GM21526 (cell line): ENCODE measurements at regions not wholly inside any gene's neighbourhood (a gene's known extent, or its start where the extent isn't known, plus 50 kb on each side); places are given as distances from the start of the nearest gene placed in this dataset.

Source experiments
- ATAC-seq: cut with Tn5 transposase; IDR thresholded peaks from one replicate; pipeline ENCODE4 v1.9.1; 2021; ENCODE audit warnings: moderate library complexity; ENCODE audit not compliant: unreplicated experiment, low FRiP score

DNA sequence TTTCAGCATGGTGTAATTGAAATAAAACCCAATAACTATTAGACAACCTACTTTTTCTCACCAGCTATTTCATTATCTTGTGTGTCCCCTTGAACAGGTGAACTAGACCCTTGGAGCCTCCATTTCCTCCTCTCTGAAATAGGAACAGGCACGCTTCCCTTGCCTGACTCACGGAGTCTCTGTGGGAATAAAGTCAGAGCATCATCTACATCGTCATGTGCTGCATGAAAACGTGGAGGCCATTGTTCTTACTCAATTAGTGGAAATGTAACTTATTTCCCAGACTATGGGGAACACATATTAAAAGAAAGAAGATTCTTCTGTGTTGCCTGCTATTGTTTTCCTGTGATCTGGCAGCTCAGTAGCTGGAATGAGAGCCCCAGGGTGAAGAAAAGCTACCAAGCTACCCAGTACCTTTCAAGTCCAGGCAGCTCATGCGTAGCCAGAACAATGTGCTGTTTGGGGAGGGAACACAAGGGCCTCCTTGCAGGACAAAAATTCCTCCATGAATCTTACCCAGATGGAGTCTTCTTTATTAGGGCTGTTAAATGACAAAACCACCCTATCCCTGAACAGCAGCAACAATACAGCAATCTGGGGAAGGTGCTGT, 59.8 kb downstream of the SOX11 start:
- no peak for ATAC-seq

DNA sequence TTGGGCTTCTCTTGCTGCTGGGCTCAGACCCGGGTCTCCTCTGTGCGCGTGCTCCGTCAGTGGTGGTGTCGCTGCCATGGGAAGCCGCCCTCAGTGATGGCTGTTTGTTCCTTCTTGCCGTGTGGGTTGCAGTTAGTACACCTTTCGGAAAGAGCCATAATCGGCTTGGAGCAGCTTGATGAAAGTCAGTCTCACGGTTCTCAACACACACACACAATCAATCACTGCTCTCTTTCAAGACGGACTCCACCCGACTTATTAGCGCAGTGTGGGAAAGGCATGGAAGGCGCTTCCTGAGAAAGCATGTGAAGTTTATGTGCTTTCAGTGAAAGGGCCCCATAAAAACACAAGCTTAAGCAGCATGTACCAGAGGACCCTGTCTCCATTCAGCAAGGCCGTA, 64.1 kb downstream of the SOX11 start:
- ATAC-seq: no peak

DNA sequence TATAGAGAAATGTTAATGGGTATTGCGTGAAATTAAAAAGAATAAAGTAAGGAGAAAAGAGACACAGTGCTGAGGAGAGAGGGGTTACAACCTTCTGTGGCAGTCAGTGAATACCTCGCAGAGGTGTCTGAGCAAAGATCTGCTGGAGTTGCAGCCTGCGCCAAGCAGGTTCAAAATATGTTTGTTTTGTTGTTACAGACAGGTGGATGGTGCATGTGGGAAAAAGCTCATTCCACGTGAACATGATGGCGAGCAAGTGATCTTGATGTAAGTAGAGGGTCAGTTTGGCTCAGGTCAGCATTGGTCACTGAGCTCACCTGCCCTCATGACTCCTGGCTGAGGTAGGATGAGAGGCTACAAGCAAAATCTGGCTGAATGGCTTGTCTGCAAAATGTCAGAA, 66.2 kb downstream of the SOX11 start:
- ATAC-seq: no peak

DNA sequence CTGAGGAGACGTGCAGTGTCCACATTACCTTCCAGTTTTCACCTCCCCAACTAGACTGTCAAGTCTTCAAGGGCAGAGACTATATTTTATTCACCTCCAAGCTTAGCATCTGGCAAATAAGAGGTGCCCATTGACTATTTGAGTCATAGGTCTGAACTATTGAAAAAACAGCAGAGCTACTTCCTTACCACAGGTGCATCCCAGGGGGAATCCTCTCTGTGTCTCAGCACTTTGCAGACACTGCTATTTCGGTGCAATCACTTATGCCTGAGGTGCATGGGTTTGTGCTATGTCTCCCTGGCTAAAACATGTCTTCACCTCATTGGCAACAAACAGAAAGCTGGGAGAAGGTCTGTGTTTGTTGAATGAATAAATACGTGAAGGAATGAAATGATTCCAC, 67.8 kb downstream of the SOX11 start:
- no peak for ATAC-seq

- no peak for ATAC-seq
These were observed 71.3 kb downstream of the SOX11 start for GRCh38 chr2:5763531-5763930.

DNA sequence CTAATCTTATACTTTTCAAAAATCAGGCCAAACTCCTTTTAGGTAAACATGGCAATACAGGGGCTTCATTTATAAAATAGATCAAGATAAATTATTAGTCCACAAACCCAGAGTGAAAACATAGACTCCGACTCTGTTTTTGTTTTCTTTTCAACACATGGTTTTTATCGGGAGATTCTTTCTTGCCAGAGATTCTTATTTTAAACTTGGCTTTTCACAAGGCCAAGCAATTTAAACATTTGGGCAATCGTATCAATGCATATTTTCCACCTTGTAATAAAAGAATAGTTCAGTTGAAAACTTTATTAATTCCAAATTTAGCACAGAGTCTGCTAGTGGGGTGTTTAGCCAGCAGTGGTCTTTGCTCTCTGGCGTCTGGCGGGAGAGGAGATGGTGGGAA, 71.9 kb downstream of the SOX11 start:
- no peak for ATAC-seq

GRCh38 chr2:5766056-5766455, 73.9 kb downstream of the SOX11 start:
- ATAC-seq: no peak

- ATAC-seq: no peak
These were observed 74.4 kb downstream of the SOX11 start for GRCh38 chr2:5766561-5766960.

DNA sequence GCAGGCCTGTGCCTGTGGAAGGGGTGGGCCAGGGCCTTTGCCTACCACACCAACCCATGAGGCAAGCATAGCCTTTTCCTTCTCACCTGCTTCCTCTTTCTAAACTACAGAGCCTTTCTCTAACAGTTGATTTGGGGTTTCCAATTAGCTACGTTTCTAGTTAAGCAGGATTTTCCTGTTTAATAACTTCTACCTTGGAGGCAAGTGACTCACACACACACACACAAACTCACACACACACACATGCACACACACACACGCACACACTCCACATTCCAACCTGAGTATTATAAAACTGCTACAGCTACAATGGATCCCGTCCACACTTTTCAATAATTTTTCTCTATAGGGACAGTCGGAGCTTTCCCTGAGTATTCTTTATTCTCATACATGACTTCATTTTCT, 84.9 kb downstream of the SOX11 start:
- ATAC-seq: no peak

DNA sequence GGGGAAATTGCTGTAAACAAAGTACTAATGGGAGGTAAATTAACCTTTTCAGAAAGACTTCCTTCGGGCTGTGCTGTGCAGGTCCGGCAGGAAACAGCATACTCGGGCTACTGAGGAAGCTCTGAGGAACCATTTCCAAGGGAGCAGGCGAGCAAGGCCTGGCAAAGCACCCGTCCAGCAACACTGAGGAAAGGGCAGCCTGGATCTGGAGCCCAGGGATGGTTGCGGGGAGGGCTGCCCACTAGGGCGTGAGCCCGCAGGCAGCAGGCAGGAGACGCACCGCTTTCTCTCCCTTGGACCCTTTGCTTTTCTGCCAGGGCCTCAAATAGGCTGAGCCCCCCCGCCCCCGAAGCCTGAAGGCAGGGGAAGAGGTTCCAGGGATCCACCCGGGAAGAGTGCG, 89.5 kb downstream of the SOX11 start:
- ATAC-seq: no peak

- no peak for ATAC-seq
These were observed 89.9 kb downstream of the SOX11 start for GRCh38 chr2:5782103-5782502.

GRCh38 chr2:5788447-5788846, 96.3 kb downstream of the SOX11 start:
- ATAC-seq: no peak

DNA sequence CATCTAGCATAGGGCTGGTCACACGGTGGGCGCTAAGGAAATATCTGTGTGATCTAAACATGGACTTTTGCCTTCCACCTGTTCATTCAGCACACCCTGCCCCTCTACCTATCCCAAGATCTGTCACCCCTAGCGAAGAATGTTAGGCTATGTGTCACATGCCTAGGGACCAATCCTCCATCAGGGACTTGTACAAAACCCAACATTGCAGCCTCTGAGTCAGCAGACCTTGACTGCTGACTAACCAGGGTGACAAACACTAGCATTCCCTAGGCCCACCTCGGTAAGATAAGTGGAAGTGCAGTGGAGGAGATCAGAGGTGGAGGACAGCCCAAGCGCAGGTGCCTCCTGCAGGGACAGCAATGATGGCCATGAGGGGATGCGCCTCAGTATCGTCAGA, 99.2 kb downstream of the SOX11 start:
- no peak for ATAC-seq

- no peak for ATAC-seq
These were observed 101.8 kb downstream of the SOX11 start for GRCh38 chr2:5794012-5794411.

- ATAC-seq: no peak
These were observed 105.9 kb downstream of the SOX11 start for GRCh38 chr2:5798084-5798483.

GRCh38 chr2:5799348-5799747, 107.2 kb downstream of the SOX11 start:
- no peak for ATAC-seq

- ATAC-seq: no peak
These were observed 111.4 kb downstream of the SOX11 start for GRCh38 chr2:5803547-5803946.

DNA sequence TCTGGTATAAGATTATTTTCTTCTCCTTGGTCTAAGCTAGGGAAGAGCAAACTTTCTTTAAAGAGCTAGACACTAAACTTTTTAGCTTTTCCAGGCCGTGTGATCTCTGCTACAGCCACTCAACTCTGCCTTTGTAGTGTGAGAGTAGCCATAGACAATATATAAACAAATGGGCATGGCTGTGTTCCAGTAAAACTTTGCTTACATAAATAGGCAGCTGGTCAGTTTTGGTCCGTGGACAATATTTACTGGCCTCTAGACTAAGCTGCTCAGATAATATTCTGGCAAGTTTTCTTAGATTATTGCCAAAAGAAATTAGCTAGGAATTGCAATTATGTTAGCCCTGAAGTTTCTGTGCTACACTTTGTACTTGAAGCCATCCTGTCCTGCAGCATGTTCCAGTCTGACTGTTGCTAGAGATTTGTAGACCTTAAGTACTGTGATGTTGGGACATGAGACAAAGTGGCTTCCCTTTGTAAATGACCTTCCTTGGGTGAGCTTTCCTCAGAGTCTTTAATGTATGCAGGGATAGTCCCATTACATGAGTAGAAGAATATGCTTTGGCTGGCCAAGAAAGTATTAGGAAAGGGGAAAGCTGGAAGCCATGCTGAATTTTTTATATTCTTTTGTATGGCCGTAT, 126.9 kb downstream of the SOX11 start:
- ATAC-seq: no peak

GRCh38 chr2:5824126-5824525, 131.9 kb downstream of the SOX11 start:
- ATAC-seq: no peak

DNA sequence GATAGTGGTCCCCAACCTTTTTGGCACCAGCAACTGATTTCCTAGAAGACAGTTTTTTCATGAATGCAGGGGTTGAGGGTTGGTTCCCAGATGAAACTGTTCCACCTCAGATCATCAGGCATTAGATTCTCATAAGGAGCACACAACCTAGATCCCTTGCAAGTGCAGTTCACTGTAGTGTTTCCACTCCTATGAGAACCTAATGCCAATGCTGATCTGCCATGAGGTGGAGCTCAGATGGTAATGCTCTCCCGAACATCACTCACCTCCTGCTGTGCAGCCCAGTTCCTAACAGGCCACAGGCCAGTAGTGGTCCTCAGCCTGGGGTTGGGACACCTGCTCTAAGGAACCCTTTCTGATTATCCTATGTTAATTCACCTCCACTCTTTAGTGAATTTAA, 133.5 kb downstream of the SOX11 start:
- ATAC-seq: no peak

- ATAC-seq: no peak
These were observed 134.9 kb downstream of the SOX11 start for GRCh38 chr2:5826979-5827655.

DNA sequence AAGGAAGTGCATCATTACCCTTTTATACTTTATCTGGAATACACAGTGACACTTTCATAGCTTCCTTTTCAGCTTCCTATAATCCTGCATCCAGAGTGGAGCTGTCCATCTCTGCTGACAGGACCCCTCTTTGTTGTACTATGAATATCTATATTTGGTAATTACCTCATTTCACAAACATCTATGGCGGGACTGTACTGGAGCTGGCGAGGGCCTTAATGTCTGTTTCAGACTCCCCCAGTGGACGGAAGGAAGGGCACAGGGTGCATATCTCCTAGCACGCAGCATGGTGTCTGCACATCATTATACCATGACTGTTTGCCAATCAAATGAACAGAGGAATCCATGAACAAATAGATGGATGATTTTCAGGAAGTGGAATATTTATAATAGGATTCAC, 142.3 kb downstream of the SOX11 start:
- ATAC-seq: no peak
